ENCODE measurements at regions not wholly inside any gene's neighbourhood (a gene's known extent, or its start where the extent isn't known, plus 50 kb on each side); places are given as distances from the start of the nearest gene placed in this dataset.

DNA sequence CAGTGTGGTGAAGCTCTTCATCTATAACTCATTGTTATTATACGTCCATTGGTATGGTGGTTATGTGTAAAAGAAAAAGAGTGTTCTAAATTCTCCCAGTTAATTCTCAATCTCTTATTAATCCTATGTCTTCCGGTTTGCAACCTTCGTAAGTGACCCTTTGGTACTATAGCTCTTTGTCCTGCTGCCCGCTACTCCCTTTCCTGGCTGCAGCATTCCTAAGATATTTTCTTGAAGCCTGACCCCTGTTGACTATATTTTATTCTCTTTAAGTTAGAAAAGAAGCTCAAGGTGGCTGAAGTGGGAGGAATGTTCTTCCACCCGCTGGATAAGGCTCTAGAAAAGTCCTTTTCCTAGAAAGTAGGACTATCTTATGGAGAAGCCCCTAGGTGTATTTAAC is 684.8 kb downstream of the SOCS6 start (continued):
- no peak for TF ChIP-seq SMAD3 (CRISPR knock-in tag; IDR thresholded peaks at IDR 0.05; ENCODE audit: borderline replicate concordance)
- TF ChIP-seq, protein P1, sequence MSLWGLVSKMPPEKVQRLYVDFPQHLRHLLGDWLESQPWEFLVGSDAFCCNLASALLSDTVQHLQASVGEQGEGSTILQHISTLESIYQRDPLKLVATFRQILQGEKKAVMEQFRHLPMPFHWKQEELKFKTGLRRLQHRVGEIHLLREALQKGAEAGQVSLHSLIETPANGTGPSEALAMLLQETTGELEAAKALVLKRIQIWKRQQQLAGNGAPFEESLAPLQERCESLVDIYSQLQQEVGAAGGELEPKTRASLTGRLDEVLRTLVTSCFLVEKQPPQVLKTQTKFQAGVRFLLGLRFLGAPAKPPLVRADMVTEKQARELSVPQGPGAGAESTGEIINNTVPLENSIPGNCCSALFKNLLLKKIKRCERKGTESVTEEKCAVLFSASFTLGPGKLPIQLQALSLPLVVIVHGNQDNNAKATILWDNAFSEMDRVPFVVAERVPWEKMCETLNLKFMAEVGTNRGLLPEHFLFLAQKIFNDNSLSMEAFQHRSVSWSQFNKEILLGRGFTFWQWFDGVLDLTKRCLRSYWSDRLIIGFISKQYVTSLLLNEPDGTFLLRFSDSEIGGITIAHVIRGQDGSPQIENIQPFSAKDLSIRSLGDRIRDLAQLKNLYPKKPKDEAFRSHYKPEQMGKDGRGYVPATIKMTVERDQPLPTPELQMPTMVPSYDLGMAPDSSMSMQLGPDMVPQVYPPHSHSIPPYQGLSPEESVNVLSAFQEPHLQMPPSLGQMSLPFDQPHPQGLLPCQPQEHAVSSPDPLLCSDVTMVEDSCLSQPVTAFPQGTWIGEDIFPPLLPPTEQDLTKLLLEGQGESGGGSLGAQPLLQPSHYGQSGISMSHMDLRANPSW (CRISPR knock-in tag; conservative IDR thresholded peaks at IDR 0.05; ENCODE audit: low read depth) = no peak
- TF ChIP-seq IRF2 (CRISPR knock-in tag; IDR thresholded peaks at IDR 0.05; ENCODE audit: borderline replicate concordance, low read depth) = no peak
- TF ChIP-seq PRRX2 (CRISPR knock-in tag; IDR thresholded peaks at IDR 0.05) = no peak
- no peak for TF ChIP-seq ELF4 (CRISPR knock-in tag; IDR thresholded peaks at IDR 0.05; ENCODE audit: low read depth)
- no peak for TF ChIP-seq ZNF121 (CRISPR knock-in tag; IDR thresholded peaks at IDR 0.05)
- TF ChIP-seq, protein P2, sequence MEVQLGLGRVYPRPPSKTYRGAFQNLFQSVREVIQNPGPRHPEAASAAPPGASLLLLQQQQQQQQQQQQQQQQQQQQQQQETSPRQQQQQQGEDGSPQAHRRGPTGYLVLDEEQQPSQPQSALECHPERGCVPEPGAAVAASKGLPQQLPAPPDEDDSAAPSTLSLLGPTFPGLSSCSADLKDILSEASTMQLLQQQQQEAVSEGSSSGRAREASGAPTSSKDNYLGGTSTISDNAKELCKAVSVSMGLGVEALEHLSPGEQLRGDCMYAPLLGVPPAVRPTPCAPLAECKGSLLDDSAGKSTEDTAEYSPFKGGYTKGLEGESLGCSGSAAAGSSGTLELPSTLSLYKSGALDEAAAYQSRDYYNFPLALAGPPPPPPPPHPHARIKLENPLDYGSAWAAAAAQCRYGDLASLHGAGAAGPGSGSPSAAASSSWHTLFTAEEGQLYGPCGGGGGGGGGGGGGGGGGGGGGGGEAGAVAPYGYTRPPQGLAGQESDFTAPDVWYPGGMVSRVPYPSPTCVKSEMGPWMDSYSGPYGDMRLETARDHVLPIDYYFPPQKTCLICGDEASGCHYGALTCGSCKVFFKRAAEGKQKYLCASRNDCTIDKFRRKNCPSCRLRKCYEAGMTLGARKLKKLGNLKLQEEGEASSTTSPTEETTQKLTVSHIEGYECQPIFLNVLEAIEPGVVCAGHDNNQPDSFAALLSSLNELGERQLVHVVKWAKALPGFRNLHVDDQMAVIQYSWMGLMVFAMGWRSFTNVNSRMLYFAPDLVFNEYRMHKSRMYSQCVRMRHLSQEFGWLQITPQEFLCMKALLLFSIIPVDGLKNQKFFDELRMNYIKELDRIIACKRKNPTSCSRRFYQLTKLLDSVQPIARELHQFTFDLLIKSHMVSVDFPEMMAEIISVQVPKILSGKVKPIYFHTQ (CRISPR knock-in tag; IDR thresholded peaks at IDR 0.05) = no peak
- no peak for TF ChIP-seq EMX1 (CRISPR knock-in tag; IDR thresholded peaks at IDR 0.05)
- TF ChIP-seq, protein P3, sequence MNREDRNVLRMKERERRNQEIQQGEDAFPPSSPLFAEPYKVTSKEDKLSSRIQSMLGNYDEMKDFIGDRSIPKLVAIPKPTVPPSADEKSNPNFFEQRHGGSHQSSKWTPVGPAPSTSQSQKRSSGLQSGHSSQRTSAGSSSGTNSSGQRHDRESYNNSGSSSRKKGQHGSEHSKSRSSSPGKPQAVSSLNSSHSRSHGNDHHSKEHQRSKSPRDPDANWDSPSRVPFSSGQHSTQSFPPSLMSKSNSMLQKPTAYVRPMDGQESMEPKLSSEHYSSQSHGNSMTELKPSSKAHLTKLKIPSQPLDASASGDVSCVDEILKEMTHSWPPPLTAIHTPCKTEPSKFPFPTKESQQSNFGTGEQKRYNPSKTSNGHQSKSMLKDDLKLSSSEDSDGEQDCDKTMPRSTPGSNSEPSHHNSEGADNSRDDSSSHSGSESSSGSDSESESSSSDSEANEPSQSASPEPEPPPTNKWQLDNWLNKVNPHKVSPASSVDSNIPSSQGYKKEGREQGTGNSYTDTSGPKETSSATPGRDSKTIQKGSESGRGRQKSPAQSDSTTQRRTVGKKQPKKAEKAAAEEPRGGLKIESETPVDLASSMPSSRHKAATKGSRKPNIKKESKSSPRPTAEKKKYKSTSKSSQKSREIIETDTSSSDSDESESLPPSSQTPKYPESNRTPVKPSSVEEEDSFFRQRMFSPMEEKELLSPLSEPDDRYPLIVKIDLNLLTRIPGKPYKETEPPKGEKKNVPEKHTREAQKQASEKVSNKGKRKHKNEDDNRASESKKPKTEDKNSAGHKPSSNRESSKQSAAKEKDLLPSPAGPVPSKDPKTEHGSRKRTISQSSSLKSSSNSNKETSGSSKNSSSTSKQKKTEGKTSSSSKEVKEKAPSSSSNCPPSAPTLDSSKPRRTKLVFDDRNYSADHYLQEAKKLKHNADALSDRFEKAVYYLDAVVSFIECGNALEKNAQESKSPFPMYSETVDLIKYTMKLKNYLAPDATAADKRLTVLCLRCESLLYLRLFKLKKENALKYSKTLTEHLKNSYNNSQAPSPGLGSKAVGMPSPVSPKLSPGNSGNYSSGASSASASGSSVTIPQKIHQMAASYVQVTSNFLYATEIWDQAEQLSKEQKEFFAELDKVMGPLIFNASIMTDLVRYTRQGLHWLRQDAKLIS (CRISPR knock-in tag; IDR thresholded peaks at IDR 0.05; ENCODE audit: borderline replicate concordance) = no peak
- TF ChIP-seq, protein P4, sequence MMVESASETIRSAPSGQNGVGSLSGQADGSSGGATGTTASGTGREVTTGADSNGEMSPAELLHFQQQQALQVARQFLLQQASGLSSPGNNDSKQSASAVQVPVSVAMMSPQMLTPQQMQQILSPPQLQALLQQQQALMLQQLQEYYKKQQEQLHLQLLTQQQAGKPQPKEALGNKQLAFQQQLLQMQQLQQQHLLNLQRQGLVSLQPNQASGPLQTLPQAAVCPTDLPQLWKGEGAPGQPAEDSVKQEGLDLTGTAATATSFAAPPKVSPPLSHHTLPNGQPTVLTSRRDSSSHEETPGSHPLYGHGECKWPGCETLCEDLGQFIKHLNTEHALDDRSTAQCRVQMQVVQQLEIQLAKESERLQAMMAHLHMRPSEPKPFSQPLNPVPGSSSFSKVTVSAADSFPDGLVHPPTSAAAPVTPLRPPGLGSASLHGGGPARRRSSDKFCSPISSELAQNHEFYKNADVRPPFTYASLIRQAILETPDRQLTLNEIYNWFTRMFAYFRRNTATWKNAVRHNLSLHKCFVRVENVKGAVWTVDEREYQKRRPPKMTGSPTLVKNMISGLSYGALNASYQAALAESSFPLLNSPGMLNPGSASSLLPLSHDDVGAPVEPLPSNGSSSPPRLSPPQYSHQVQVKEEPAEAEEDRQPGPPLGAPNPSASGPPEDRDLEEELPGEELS (CRISPR knock-in tag; IDR thresholded peaks at IDR 0.05) = no peak

DNA sequence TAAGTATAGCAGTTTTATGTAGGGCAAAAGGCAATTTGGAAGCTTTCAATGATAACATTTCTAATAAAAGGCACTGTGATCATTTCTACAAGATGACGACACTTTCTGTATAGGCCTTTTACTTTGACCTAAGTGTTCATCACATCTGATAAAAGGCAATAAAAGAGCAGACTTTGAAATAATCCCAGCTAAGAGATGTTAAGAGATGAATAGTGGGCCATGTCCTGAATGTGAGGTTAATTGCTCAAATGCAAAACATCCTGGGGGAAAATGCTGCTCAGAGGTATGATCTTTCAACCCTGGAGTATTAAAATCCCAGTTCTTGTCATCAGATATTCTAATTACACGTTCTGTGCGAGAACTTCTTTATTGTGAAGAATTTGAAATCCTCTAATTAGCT is 677.6 kb downstream of the SOCS6 start:
- H3K9me3 Mint-ChIP-seq = peaks cover 83% of the 10 kb centered on the region
- ChIA-PET CTCF (no interaction called here), POLR2A (no interaction called here)
- no peak overlapping the region for H3K4me3 Mint-ChIP-seq
- no peaks in the 10 kb centered on the region for H3K4me1 Mint-ChIP-seq
- peaks cover 75% of the 10 kb centered on the region for H3K36me3 Mint-ChIP-seq
- no peak for DNase-seq (ENCODE audit: low spot score)
- no peak for ATAC-seq
- no peak overlapping the region for H3K27ac Mint-ChIP-seq
- peaks cover 10% of the 10 kb centered on the region for H3K27me3 Mint-ChIP-seq (ENCODE audit: low read depth)
- TF ChIP-seq, protein P5, sequence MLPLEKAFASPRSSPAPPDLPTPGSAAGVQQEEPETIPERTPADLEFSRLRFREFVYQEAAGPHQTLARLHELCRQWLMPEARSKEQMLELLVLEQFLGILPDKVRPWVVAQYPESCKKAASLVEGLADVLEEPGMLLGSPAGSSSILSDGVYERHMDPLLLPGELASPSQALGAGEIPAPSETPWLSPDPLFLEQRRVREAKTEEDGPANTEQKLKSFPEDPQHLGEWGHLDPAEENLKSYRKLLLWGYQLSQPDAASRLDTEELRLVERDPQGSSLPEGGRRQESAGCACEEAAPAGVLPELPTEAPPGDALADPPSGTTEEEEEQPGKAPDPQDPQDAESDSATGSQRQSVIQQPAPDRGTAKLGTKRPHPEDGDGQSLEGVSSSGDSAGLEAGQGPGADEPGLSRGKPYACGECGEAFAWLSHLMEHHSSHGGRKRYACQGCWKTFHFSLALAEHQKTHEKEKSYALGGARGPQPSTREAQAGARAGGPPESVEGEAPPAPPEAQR (CRISPR knock-in tag; IDR thresholded peaks at IDR 0.05) = no peak
- TF ChIP-seq ZNF232 (CRISPR knock-in tag; IDR thresholded peaks at IDR 0.05) (no peak), KAT7 (CRISPR knock-in tag; IDR thresholded peaks at IDR 0.05; ENCODE audit: borderline replicate concordance) (no peak), GRHL2 (CRISPR knock-in tag; IDR thresholded peaks at IDR 0.05; ENCODE audit: insufficient replicate concordance, severe bottlenecking) (no peak), NR3C1 (CRISPR knock-in tag; conservative IDR thresholded peaks at IDR 0.05; ENCODE audit: low read depth) (no peak), ATF1 (CRISPR knock-in tag; IDR thresholded peaks at IDR 0.05) (no peak), NFATC4 (CRISPR knock-in tag; IDR thresholded peaks at IDR 0.05) (no peak)
- TF ChIP-seq, protein P2 (CRISPR knock-in tag; IDR thresholded peaks at IDR 0.05) = no peak
- TF ChIP-seq, protein P6, sequence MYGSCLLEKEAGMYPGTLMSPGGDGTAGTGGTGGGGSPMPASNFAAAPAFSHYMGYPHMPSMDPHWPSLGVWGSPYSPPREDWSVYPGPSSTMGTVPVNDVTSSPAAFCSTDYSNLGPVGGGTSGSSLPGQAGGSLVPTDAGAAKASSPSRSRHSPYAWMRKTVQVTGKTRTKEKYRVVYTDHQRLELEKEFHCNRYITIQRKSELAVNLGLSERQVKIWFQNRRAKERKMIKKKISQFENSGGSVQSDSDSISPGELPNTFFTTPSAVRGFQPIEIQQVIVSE (CRISPR knock-in tag; IDR thresholded peaks at IDR 0.05; ENCODE audit: borderline replicate concordance) = no peak
